GM12878 (cell line): ENCODE measurements at regions not wholly inside any gene's neighbourhood (a gene's known extent, or its start where the extent isn't known, plus 50 kb on each side); places are given as distances from the start of the nearest gene placed in this dataset.

Experiments
- ATAC-seq: fragments of 200-7000 bp; cut with Tn5 transposase; 3 replicates; pipeline ENCODE4 v1.9.1; 2020; ENCODE audit warnings: mild to moderate bottlenecking, moderate library complexity
- BruUV-seq: library from RNA; stranded (reverse); fragments of 400-500 nt; replicated peaks from 2 replicates; lab custom pipeline; 2021; lab: Mats Ljungman, UMichigan
- CTCF ChIA-PET: fragments of 300-600 bp; sonication (Branson Sonifier 250); formaldehyde crosslinking; extraction: SDS; loops from one replicate; lab custom pipeline; 2021; ENCODE audit warnings: inconsistent platforms; lab: Yijun Ruan, JAX
- POLR2A ChIA-PET: fragments of 350-600 bp; formaldehyde crosslinking; extraction: SDS; loops from one replicate; lab custom pipeline; 2021; ENCODE audit warnings: inconsistent platforms; lab: Charles Lee
- RAD21 ChIA-PET: fragments of 300-600 bp; sonication (Branson Sonifier 250); formaldehyde crosslinking; loops from one replicate; lab custom pipeline; 2023; ENCODE audit warnings: antibody characterized with exemption; ENCODE audit not compliant: unreplicated experiment; lab: Charles Lee
- SMC1A ChIA-PET: fragments of 300-600 bp; sonication (Branson Sonifier 250); formaldehyde crosslinking; loops from one replicate; lab custom pipeline; 2023; ENCODE audit not compliant: unreplicated experiment, uncharacterized antibody; lab: Charles Lee
- DNase-seq: peaks from one replicate; pipeline ENCODE4 v3.0.0-alpha.2; 2011; ENCODE audit warnings: low read depth, low spot score
- FAIRE-seq: peaks from 3 replicates; lab custom pipeline; 2011; peaks lifted over from hg19 to GRCh38; lab: Jason Lieb, UNC
- H2AFZ ChIP-seq: 2 replicates; pipeline ENCODE4 v1.6.0; 2011; ENCODE audit warnings: low read depth, low read length, control low read depth; ENCODE audit not compliant: control insufficient read depth
- H3K27ac ChIP-seq: 2 replicates; pipeline ENCODE4 v1.5.1; 2011; ENCODE audit warnings: control low read depth; ENCODE audit not compliant: control insufficient read depth, insufficient read depth
- H3K27me3 ChIP-seq, 2 experiments: replicated peaks in 1 of 2; 2 replicates each; pipeline versions ENCODE4 v1.6.0 to v1.6.1; 2011; ENCODE audit warnings: low read length in 1 of 2; ENCODE audit not compliant: control insufficient read depth in 2 of 2, insufficient read depth in 2 of 2
- H3K36me3 ChIP-seq, 2 experiments: 2 replicates each; pipeline ENCODE4 v1.5.1; 2011; ENCODE audit warnings: low read length in 1 of 2; ENCODE audit not compliant: control insufficient read depth in 2 of 2, insufficient read depth in 2 of 2
- H3K4me1 ChIP-seq: 2 replicates; pipeline ENCODE4 v1.6.1; 2011; ENCODE audit warnings: mild to moderate bottlenecking, low read length, moderate library complexity, mixed read lengths; ENCODE audit not compliant: control insufficient read depth, insufficient read depth
- H3K4me2 ChIP-seq: 2 replicates; pipeline ENCODE4 v1.6.0; 2011; ENCODE audit warnings: control low read depth; ENCODE audit not compliant: control insufficient read depth, insufficient read depth
- H3K4me3 ChIP-seq: fragments of 200-600 bp; sonication (generic); 2 replicates; pipeline ENCODE4 v1.5.1; 2016
- H3K79me2 ChIP-seq: 2 replicates; pipeline ENCODE4 v1.6.0; 2011; ENCODE audit warnings: low read length; ENCODE audit not compliant: control insufficient read depth, insufficient read depth
- H3K9ac ChIP-seq: 2 replicates; pipeline ENCODE4 v1.8.0; 2011; ENCODE audit warnings: low read length, control low read depth, mixed read lengths; ENCODE audit not compliant: control insufficient read depth, insufficient read depth
- H3K9me3 ChIP-seq: replicated peaks from 3 replicates; pipeline ENCODE4 v1.5.1; 2011; ENCODE audit warnings: mild to moderate bottlenecking, low read length; ENCODE audit not compliant: control insufficient read depth, insufficient read depth
- H4K20me1 ChIP-seq: 2 replicates; pipeline ENCODE4 v1.6.0; 2011; ENCODE audit not compliant: control insufficient read depth, insufficient read depth
- CBFB ChIP-seq: IDR thresholded peaks from 2 replicates; pipeline ENCODE4 v1.6.1; 2016; ENCODE audit warnings: antibody characterized with exemption, low read depth
- CHD2 ChIP-seq: IDR thresholded peaks from 2 replicates; pipeline ENCODE4 v1.6.1; 2011; ENCODE audit warnings: low read depth, low read length, improper control_type of control experiment, borderline replicate concordance
- CHD4 ChIP-seq: fragments of 200-600 bp; sonication (generic); IDR thresholded peaks from 2 replicates; pipeline ENCODE4 v1.6.1; 2016; ENCODE audit warnings: mild to moderate bottlenecking
- ESRRA ChIP-seq: IDR thresholded peaks from 2 replicates; pipeline ENCODE4 v1.6.1; 2012; ENCODE audit warnings: mild to moderate bottlenecking, low read length, improper control_type of control experiment
- FOXM1 ChIP-seq: IDR thresholded peaks from 2 replicates; pipeline ENCODE4 v1.6.1; 2012; ENCODE audit warnings: low read depth, mild to moderate bottlenecking, inconsistent platforms, low read length, moderate library complexity
- NR2C2 ChIP-seq: IDR thresholded peaks from 2 replicates; pipeline ENCODE4 v1.6.1; 2011; ENCODE audit warnings: borderline replicate concordance, low read depth; ENCODE audit not compliant: control insufficient read depth, insufficient read length
- PAX8 ChIP-seq: fragments of 450-650 bp; IDR thresholded peaks from 2 replicates; pipeline ENCODE4 v1.6.1; 2017; ENCODE audit warnings: mild to moderate bottlenecking, moderate library complexity
- POLR2AphosphoS5 ChIP-seq: IDR thresholded peaks from 2 replicates; pipeline ENCODE4 v1.6.1; 2011; ENCODE audit warnings: mild to moderate bottlenecking, low read length, inconsistent platforms
- SMAD1 ChIP-seq: fragments of 450-650 bp; IDR thresholded peaks from 2 replicates; pipeline ENCODE4 v1.6.1; 2018; ENCODE audit warnings: mild to moderate bottlenecking, low read depth; ENCODE audit not compliant: partially characterized antibody
- ZNF274 ChIP-seq: IDR thresholded peaks from one replicate; pipeline ENCODE4 v1.8.0; 2011; ENCODE audit not compliant: insufficient read length, insufficient read depth
- WGBS: methylation state at CpG from one replicate; pipeline ENCODE4 v1.1.6; 2016; ENCODE audit warnings: low lambda C conversion rate; ENCODE audit not compliant: insufficient replicate concordance, insufficient coverage; ENCODE audit errors: missing lambda C conversion rate; 5-methylcytosine and 5-hydroxymethylcytosine counted together
- in situ Hi-C: fragments of 300-500 bp; cut with MboI; formaldehyde crosslinking; loops from 9 replicates; pipeline ENCODE4 v1.14.3; 2018; ENCODE audit warnings: mixed read lengths
- intact Hi-C: fragments of 100-400 bp; cut with micrococcal nuclease; formaldehyde crosslinking; loops from one replicate; pipeline ENCODE4 v1.14.2; 2022; ENCODE audit not compliant: unreplicated experiment
- TF ChIP-seq, protein P1 (sequence below): IDR thresholded peaks from 2 replicates; pipeline ENCODE4 v1.6.1; 2012; ENCODE audit warnings: low read depth, low read length, improper control_type of control experiment
- TF ChIP-seq, protein P2 (sequence below), 3 experiments: IDR thresholded peaks in 2 of 3; conservative IDR thresholded peaks in 1 of 3; 2 replicates each; pipeline ENCODE4 v1.5.1; 2011; ENCODE audit warnings: low read depth in 3 of 3, low read length in 3 of 3, mild to moderate bottlenecking in 3 of 3, control low read depth in 2 of 3, moderate library complexity in 2 of 3, inconsistent platforms in 1 of 3, mixed read lengths in 1 of 3; ENCODE audit not compliant: control insufficient read depth in 2 of 3, insufficient read depth in 1 of 3; ENCODE audit errors: extremely low read depth in 1 of 3
- TF ChIP-seq, protein P3 (sequence below): fragments of 450-650 bp; IDR thresholded peaks from 2 replicates; pipeline ENCODE4 v1.6.1; 2016; ENCODE audit warnings: mild to moderate bottlenecking, moderate library complexity, borderline replicate concordance
- TF ChIP-seq, protein P4 (sequence below): fragments of 450-650 bp; IDR thresholded peaks from 2 replicates; pipeline ENCODE4 v1.6.1; 2017; ENCODE audit warnings: antibody characterized with exemption, mild to moderate bottlenecking, moderate library complexity

- intact Hi-C loops: no loop called here
- CTCF ChIA-PET: interaction anchor here (0.6 to 1.4 kb wide), 2 partner anchors 30 to 317 kb away, joined by 3 read pairs; no protein-coding TSS in a partner anchor
- WGBS: 4% methylated on average over 2 of the region's 2 CpGs
Observed at GRCh38 chr4:13721894-13722293, 94.4 kb upstream of the BOD1L1 start.

More at GRCh38 chr4:13721894-13722293, 94.4 kb upstream of the BOD1L1 start:
- H3K27me3 ChIP-seq: no peaks in the 10 kb centered on the region
- no TSS peak for BruUV-seq
- H3K36me3 ChIP-seq: no peaks in the 10 kb centered on the region
- ATAC-seq (no peak), FAIRE-seq (no peak), DNase-seq (no peak)
- no peak overlapping the region for H2AFZ ChIP-seq
- RAD21 ChIA-PET: no interaction called here
- in situ Hi-C loops: no loop called here
- no peak overlapping the region for H3K4me2 ChIP-seq
- POLR2A ChIA-PET: no interaction called here
- no peaks in the 10 kb centered on the region for H3K4me1 ChIP-seq
- H3K9ac ChIP-seq: no peak overlapping the region
- H3K9me3 ChIP-seq: no peaks in the 10 kb centered on the region
- SMC1A ChIA-PET: no interaction called here
- H3K4me3 ChIP-seq: no peak overlapping the region
- TF ChIP-seq CHD4 (no peak), PAX8 (no peak), ESRRA (no peak), FOXM1 (no peak), CHD2 (no peak), ZNF274 (no peak), NR2C2 (no peak), CBFB (no peak), SMAD1 (no peak), POLR2AphosphoS5 (no peak)
- TF ChIP-seq, protein P1, sequence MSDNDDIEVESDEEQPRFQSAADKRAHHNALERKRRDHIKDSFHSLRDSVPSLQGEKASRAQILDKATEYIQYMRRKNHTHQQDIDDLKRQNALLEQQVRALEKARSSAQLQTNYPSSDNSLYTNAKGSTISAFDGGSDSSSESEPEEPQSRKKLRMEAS: no peak
- TF ChIP-seq, protein P2, sequence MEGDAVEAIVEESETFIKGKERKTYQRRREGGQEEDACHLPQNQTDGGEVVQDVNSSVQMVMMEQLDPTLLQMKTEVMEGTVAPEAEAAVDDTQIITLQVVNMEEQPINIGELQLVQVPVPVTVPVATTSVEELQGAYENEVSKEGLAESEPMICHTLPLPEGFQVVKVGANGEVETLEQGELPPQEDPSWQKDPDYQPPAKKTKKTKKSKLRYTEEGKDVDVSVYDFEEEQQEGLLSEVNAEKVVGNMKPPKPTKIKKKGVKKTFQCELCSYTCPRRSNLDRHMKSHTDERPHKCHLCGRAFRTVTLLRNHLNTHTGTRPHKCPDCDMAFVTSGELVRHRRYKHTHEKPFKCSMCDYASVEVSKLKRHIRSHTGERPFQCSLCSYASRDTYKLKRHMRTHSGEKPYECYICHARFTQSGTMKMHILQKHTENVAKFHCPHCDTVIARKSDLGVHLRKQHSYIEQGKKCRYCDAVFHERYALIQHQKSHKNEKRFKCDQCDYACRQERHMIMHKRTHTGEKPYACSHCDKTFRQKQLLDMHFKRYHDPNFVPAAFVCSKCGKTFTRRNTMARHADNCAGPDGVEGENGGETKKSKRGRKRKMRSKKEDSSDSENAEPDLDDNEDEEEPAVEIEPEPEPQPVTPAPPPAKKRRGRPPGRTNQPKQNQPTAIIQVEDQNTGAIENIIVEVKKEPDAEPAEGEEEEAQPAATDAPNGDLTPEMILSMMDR (IDR thresholded peaks at IDR 0.05 in 2 of 3, conservative IDR thresholded peaks at IDR 0.05 in 1 of 3; ENCODE audit: control insufficient read depth in 2 of 3, extremely low read depth in 1 of 3, insufficient read depth in 1 of 3, low read depth in 3 of 3, low read length in 3 of 3): no peak
- TF ChIP-seq, protein P3, sequence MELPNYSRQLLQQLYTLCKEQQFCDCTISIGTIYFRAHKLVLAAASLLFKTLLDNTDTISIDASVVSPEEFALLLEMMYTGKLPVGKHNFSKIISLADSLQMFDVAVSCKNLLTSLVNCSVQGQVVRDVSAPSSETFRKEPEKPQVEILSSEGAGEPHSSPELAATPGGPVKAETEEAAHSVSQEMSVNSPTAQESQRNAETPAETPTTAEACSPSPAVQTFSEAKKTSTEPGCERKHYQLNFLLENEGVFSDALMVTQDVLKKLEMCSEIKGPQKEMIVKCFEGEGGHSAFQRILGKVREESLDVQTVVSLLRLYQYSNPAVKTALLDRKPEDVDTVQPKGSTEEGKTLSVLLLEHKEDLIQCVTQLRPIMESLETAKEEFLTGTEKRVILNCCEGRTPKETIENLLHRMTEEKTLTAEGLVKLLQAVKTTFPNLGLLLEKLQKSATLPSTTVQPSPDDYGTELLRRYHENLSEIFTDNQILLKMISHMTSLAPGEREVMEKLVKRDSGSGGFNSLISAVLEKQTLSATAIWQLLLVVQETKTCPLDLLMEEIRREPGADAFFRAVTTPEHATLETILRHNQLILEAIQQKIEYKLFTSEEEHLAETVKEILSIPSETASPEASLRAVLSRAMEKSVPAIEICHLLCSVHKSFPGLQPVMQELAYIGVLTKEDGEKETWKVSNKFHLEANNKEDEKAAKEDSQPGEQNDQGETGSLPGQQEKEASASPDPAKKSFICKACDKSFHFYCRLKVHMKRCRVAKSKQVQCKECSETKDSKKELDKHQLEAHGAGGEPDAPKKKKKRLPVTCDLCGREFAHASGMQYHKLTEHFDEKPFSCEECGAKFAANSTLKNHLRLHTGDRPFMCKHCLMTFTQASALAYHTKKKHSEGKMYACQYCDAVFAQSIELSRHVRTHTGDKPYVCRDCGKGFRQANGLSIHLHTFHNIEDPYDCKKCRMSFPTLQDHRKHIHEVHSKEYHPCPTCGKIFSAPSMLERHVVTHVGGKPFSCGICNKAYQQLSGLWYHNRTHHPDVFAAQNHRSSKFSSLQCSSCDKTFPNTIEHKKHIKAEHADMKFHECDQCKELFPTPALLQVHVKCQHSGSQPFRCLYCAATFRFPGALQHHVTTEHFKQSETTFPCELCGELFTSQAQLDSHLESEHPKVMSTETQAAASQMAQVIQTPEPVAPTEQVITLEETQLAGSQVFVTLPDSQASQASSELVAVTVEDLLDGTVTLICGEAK: no peak
- TF ChIP-seq, protein P4, sequence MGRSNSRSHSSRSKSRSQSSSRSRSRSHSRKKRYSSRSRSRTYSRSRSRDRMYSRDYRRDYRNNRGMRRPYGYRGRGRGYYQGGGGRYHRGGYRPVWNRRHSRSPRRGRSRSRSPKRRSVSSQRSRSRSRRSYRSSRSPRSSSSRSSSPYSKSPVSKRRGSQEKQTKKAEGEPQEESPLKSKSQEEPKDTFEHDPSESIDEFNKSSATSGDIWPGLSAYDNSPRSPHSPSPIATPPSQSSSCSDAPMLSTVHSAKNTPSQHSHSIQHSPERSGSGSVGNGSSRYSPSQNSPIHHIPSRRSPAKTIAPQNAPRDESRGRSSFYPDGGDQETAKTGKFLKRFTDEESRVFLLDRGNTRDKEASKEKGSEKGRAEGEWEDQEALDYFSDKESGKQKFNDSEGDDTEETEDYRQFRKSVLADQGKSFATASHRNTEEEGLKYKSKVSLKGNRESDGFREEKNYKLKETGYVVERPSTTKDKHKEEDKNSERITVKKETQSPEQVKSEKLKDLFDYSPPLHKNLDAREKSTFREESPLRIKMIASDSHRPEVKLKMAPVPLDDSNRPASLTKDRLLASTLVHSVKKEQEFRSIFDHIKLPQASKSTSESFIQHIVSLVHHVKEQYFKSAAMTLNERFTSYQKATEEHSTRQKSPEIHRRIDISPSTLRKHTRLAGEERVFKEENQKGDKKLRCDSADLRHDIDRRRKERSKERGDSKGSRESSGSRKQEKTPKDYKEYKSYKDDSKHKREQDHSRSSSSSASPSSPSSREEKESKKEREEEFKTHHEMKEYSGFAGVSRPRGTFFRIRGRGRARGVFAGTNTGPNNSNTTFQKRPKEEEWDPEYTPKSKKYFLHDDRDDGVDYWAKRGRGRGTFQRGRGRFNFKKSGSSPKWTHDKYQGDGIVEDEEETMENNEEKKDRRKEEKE: no peak
- H3K27ac ChIP-seq: no peak overlapping the region
- no peaks in the 10 kb centered on the region for H4K20me1 ChIP-seq
- H3K79me2 ChIP-seq: no peaks in the 10 kb centered on the region
